ENCODE measurements at regions not wholly inside any gene's neighbourhood (a gene's known extent, or its start where the extent isn't known, plus 50 kb on each side); places are given as distances from the start of the nearest gene placed in this dataset.

GRCh38 chr2:187826023-187826422 lies 271.8 kb upstream of the TFPI start:
- TF ChIP-seq CTCF (conservative IDR thresholded peaks at IDR 0.05; ENCODE audit: low read length) (no peak), EZH2phosphoT487 (IDR thresholded peaks at IDR 0.05; ENCODE audit: borderline replicate concordance, low read depth, low read length) (no peak)

All from OCI-LY7 (cell line).